Activated CD8-positive, alpha-beta memory T cell treated with anti-CD3 and anti-CD28 coated beads for 24 hours (primary cell): ENCODE measurements at regions not wholly inside any gene's neighbourhood (a gene's known extent, or its start where the extent isn't known, plus 50 kb on each side); places are given as distances from the start of the nearest gene placed in this dataset.

Experiments
- DNase-seq: peaks from one replicate; pipeline ENCODE4 v3.0.0-alpha.2; 2020

- DNase-seq = no peak
Observed at GRCh38 chr1:112783059-112783458, 67.9 kb upstream of the PPM1J start.

DNA sequence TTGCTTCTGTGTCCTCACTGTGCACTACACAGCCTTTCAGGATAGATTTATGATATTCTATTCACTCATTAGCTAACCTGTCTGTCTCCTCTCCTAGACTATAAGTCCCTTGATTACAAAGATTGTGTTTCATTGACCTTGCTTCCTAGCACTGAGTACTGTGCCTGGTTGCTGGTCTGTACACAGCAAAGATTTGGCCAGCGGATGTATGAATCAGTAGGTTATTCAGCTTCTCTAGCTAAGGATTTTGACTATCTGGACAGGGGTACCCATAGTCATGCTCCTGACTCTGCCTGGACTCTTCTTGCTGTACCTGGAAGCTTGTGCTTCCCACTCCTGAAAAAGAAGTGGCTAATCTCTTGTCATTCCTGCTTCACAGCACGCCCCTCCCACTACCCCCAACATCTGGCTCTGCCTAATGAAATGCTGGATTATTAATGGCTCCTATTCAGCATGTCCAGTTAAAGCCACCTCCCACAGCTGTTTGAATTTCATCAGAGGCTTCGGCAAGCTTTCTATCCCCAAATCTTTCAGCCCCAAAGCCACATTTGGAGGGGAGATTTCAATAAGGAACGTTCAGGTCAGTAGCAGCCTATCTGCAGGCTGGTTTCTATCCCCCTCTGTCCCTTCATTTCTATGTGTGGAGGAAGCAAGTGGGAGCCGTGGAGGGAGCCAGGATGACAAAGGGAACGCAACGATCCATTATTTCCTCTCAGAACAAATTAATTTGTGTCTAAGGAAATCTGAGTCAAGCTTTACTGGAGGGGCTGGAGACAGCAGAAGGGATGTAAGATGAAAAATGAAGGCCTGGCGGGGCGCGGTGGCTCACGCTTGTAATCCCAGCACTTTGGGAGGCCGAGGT, 64.8 kb upstream of the PPM1J start:
- no peak for DNase-seq

DNA sequence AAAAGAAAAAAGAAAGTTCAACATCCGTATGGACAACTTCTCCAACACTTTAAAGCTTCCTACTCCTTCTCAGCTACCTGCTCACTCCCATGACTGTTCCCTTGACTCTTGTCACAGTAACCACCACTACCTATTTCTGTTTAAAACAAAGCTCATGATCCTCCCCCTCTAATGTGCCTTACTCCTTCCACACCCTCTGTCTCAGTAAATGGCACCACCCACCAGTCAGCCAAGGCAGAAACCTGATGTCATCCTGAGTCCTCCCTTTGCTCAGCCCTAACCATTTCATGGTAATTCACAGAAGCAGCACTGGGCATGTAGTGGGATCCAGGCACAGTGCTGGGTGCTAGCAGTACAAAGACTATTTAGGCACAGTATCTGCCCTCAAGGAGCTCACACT, 63.0 kb upstream of the PPM1J start:
- no peak for DNase-seq

- DNase-seq = no peak
Observed at GRCh38 chr1:112776688-112777087, 61.6 kb upstream of the PPM1J start.

GRCh38 chr1:112772781-112773180, 57.6 kb upstream of the PPM1J start:
- no peak for DNase-seq

- no peak for DNase-seq
Observed at GRCh38 chr1:112770724-112771123, 55.6 kb upstream of the PPM1J start.

GRCh38 chr1:112769611-112770010, 54.5 kb upstream of the PPM1J start:
- no peak for DNase-seq

- DNase-seq = no peak
Observed at GRCh38 chr1:112767646-112768045, 52.5 kb upstream of the PPM1J start.
